CD4-positive, alpha-beta T cell treated with Interferon gamma for 1 hour (primary cell): ENCODE measurements at regions not wholly inside any gene's neighbourhood (a gene's known extent, or its start where the extent isn't known, plus 50 kb on each side); places are given as distances from the start of the nearest gene placed in this dataset.

Experiments used
- DNase-seq: peaks from one replicate; pipeline ENCODE4 v3.0.0-alpha.2; 2020

DNA sequence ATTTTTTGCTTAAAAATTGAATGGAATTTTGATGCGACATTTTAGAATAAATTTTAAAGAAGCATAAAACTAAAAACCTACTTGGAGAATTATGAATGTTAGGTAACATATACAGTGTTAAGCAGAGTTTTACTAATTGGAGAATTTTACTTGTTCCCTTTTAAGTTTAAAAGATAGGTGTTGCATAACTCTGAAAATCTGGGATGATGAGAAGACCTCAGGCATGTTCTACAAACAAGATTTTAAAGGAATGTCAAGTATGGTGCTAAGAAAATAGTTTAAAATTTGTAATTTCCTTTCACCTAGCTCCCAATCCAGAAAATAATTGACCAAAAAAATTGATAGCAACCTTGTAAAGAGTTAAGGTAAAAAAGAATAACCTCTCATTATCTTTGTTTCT, 135.8 kb downstream of the RFC3 start:
- no peak for DNase-seq

DNA sequence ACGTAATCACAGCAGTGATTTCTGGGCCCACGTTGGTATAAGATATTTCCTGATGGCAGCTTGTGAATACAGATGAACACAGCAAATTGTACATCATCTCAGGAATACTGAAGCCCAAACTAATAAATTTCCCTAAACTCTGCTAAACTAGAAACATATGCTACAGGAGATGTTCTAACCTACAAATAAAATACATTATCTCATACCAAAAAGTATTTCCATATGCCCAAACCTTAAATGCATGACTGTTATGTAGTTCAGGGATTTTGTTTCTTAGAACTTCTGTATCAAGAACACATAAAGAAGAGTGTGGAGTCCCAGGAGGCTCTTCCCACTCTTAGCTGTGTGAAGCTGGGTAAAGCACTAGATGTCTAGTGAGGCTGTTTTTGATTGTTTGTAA, 138.4 kb downstream of the RFC3 start:
- DNase-seq = no peak

DNA sequence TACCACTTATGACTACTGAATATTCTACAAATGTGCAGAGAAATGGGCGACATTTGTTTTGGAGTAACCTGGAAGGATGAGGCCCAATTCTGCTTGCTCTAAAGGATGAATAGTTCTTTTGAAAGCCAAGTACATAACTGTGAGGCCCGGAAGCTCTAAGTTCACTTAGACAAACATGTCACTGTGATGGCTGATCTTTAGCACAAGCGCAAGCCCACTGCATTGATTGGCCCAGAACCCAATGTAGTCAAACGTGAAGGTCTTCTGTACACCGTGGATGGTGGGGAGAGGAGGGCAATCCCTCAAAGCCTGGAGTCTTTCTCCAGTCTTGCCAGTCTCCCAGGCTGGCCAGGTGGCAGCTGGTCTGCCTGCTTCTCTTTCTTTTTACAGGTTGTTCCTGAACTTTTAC, 139.6 kb downstream of the RFC3 start:
- DNase-seq = no peak

DNA sequence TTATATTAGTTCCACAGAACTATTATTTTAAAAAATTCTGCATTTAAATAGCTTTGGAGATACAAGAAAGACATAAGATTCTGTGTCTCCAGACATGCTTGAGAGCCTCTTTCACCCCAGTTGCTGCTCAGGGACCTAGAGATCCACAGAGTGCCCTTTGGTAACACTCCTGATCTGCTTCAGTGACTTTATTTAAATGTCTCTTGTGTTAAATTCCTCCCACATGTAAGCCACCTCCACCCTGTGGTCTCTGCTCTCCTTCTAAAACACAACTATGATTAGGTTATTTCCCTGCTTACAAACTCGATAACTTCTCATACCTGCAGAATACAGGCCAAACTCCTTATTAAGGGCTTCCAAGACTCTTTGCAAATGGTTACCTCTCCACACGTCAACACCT, 141.0 kb downstream of the RFC3 start:
- no peak for DNase-seq

DNA sequence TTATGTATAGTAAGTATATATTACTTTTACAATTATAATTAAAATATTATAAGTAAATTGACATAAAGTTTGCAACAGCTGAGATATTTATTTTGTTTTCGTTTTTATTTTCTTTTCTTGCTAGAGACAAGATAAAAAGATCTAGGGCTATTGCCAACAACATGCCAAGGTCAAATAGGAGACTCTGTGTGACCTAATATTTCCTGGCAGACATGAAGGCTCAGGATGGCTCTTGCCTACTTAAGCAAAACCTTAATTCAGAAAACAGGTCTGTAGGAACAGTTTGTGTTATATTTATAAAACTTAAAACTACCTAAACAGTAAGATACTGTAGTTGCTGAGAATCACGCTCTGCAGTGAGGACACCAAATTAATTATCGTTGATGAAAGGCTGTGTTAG, 145.2 kb downstream of the RFC3 start:
- DNase-seq = no peak

DNA sequence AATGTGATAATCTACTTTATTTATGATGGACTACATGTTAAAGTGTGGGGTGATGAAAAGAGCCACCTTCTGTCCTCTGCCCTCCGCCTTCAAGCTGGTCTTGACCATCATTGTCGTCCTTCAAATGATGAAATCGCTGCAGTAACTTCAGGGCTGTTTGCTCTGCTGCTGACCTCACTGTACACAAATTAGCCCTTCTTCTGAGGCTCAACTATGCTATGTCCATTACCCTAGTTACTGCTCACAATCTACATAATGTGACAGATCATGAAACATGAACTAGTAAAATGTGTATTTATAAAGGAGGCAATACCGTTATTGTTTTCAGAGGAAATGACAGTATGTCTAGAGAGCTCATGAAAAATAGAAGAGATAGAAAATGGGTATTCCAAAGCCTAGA, 145.9 kb downstream of the RFC3 start:
- no peak for DNase-seq

DNA sequence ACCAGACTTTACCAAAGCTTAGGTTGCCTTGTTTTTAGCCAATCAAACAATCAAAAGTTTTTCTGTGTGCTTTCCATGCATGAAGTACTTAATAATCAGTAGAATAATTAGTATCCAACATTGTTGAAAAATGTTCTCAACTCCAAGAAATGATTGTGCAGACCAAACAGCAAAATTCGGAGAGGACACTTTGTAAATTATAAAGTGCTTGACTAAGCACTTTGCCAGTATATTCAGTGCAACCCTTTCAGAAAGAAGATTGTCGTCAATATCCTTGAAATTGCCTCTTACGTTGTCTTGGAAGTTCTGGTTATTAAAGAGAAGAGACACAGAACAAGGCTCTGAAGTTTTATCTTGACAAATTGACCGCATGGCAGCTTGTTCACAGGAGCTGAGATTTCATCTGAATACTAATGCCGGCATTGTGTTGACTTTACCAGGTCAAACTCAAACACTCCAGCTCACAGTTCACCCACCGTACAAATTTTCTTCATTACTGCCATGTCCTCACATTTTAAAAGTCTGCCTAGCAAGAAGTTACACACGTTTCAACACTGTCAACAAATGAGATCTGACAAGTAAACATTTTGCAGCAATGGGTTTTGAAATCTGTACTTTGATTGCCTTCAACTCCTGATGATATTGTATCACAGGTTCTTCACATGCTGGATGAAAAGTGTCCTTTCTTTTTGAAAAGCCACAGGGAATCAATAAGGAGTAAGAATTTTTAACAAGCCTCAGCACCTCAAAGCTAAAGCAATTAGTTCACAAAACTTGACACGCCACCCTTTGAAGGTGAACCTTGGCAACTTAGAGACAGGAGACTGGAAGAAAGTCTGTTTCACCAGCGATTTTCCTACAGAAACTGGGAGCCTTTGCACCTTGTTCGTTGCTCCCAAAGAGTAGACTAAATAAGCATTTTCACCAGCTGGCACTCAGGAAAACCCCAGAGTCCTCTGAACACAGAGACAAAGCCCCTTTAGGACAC, 150.9 kb downstream of the RFC3 start:
- DNase-seq = no peak

DNA sequence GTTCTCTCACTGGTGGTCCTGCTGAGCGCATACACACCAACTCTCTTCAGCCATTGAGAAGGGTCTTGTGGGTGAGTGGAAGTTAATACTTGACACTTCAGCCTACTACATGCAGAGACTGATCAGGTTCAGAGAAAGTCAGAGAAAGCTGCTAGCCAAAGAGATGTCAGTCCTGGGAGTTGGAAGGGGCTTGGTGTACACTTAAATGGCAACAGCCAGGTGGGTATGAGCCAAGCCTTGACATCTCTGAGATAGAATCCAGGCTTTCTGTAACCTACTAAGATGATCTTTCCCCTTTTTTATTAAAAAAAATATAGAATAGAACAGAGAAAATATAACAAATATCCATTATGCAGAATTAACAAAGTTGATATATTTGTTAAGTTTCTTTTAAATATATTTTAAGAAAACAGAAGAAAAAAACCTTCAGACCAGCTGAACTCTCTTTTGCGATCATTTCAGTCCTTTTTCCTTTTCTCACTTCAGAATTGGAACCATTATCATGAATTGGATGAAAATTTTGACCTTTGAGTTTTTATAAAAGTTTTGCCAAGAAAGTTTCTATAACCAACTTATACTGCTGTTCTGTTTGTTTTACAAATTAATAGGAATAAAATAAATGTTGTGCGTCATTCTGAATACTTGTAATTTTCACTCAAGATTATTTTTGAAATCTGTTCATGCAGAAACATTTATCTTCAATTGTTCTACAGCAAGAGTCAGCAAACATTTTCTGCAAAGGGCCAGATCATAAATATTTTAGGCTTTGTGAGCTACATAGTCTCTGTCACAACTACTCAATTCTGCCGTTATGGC, 153.0 kb downstream of the RFC3 start:
- no peak for DNase-seq

DNA sequence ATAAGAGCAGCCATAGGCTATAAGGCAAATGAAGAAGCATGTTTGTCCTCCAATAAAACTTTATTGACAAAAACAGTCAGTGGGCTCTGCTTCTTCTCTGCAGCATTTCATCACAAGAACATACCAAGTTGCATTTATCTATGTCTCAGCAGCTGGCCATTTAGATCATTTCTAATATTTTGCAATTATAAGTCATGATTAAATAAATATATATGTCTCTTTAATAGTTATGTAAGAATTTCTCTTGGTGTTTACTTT, 153.5 kb downstream of the RFC3 start:
- no peak for DNase-seq

DNA sequence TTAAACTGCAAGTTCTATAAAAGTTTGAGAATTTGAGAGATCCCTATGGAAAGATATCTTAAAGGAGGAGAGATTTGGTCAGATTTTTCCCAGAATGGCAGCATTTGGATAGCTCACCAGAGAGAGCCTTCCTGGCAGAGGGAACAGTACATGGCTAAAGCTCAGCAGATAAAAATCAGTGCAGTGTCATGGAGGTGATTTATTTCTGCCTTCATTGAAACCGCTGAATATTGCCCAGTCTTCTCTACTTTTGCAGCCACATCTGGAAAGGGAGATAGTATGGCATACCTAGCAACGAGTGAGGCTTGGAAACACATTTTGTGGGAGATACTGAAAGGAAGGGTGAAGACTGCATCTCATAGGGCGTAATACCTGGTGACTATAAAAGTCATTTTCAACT, 155.2 kb downstream of the RFC3 start:
- no peak for DNase-seq

DNA sequence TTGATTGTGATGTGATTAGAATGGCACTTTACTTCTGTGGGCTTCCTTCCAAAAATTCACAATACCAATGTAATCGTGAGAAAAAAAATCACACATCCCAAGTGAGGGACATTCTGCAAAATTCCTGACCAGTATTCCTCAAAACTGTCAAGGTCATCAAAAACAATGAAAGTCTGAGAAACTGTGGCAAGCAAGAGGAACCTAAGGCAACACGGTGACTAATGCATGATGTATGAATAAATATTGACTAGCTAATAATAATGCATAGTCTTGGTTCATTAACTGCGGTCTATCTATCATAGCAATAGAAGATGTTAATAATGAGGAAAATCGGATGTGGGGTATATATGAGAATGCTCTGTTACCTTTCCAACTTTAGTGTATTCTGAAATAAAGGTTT, 159.0 kb downstream of the RFC3 start:
- DNase-seq = no peak

DNA sequence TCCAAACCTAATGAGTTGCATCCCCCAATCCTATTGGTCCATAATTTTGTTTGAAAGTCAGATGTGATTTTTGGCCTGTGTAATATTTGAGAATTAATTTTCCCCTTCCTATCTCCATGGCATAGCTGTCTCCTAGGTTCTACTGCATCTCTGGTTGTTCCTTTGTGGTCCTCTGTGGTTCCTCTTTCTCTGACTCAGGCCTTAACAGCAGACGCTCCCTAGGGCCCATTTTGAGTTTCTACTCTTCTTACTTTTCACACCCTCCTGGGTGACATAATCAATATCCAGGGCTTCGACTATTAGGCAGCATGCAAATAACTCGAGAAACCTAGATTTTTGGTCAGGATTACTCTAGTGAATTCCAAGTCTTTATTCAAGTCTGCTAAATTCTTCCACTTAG, 160.7 kb downstream of the RFC3 start:
- DNase-seq = no peak

DNA sequence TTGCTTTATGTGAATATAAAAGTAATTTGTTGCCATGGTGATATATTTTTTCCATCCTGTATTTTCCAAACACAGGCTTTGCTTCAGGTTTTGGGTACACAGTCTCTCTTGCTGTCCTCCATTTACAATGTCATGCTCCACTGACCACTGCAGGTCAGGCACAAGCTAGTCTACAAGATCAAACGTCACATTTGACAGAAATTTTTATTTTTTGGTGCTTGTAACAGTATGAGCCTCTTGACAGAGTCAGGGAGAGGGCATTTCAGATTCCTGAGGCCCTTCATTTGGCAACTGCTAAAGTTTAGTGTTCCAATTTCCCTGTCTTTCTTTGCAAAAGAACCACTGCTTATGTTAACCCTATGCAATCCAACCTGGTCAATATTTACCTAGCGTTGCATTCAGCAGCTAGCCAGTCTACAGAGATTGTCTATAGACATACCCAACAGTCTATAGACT, 175.0 kb downstream of the RFC3 start:
- DNase-seq = no peak

DNA sequence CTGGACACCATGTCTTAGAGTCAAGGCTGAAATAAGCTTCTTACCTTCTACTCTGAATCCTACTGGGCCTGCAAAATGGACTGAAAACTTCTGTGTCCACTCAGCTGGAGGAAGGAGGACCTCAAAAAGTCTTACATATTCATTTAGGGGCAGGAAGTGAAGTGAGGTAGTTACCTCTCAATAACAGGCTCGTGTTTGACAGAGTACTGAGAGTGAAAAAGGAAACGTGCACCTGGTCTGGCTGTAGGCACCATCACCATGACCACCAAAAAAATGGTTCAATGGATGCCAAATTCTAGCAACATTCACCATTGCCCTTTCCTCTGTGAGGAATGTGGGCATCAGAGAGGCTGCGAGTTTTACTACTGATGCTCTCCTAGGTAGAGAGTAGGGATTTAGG, 176.2 kb downstream of the RFC3 start:
- DNase-seq = no peak

DNA sequence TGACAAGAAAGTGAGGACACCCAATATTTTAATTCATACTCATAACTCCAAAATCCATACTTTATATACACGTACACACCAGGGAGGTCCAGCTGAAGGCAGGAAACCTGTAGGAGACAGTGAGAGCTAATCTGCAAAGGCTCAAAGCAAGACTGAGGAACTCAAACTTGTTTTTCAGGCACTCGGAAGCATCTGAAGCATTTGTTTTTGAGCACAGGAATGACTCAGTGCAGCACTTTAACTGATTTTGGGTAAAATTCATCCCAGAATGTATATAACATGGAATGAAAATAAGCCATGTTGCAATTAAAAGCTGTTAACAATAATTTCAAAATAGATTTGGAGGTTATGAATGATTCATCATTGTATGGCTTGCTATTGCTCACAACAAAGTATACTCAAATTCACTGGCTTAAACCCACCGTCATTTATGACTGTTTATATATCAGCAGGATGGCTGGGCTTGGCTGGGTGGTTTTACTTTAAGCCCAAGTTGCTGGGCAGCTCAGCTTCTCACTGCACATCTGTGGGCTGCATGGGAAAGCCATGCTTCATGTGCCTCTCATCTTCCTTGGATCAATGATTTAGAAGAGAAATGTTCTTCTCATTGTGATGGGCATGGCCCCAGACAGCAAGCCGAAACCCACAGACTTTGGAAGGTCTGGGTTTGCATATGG, 177.0 kb downstream of the RFC3 start:
- no peak for DNase-seq

DNA sequence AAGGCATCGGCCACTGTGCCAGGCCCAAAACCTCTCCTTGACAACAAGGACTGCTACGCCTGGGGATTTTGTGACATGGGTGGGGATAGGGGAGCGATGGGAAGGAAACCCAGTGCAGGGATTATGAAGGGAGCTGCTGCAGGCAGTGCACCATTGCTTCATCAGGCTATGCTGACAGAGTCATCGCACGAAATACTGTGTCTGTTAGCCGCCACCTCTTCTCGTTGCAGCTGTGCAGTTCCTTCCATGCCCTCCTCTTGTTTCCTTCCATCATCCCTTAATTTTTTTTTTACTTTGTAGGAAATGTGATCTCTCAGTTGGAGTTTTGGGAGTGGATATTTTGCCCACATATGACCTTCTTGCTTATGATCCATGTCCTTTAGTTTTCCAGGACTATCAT, 178.7 kb downstream of the RFC3 start:
- no peak for DNase-seq

DNA sequence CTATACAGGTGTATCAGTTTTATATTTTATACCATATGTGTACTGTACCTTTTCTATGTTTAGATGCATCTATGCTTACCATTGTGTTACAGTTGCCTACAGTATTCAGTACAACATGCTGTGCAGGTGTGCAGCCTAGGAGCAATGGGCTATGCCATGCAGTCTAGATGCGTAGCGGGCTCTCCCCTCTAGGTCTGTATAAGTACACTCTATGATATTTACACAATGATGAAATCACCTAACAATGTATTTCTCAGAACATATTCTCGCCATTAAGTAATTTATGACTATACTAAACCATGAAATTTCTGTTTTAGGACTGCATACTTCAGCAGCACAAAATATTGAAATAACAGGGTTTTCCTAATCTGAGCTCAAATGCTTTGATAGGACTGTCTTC, 179.6 kb downstream of the RFC3 start:
- DNase-seq = no peak

DNA sequence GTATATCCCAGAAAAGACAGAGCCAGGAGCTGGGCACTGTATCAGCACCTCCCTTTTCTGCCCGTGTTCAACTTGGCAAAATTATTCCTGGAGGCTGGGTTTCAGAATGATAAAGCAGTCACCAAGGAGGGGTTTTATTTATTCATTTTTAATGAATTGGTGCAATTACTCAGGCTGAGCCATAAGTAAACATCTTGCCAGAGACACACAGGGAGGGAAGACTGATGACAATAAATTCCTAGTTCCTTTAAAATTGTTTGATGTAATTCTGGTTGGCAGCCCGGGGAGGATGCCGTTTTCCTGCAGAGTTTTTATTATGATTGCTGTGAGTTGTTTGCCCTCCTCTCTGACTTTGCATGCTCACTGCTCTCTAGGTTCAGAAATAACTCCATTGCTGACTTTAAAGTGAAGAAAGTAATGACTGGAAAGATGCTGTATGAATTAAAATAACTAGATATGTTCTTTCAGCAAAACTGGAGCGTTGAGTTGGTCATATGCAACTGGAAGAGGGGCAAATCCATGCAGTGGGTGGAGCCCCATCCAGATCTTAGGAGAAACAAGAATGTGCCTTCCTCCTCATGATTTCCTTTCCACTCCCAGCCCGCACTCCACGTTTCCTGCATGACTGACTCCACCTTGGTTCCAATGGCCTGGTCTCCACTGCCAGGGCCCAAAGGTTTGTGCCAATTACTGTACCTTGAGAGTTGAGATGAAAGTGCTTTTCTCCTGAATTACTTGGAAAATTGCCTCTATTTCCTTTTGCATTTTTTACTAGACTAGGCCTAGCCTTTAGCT, 182.1 kb downstream of the RFC3 start:
- DNase-seq = no peak

DNA sequence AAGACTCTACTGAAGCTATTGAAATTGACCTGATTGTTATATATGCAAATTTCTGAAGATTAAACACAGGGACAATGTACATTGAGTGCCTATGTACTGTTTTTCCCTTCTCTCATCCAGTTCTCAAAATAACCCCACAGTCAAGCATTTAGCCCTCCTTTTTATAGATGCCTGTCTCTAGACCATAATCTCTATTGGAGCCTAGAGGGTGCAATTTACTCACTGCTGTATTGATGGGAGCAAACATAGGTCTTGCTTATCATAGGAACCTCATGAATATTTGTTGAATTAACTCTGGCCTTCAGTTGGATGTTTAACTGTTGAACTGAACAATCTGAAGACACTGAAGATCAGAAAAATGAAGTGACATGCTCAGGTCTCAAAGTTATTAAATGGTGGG, 183.0 kb downstream of the RFC3 start:
- no peak for DNase-seq

DNA sequence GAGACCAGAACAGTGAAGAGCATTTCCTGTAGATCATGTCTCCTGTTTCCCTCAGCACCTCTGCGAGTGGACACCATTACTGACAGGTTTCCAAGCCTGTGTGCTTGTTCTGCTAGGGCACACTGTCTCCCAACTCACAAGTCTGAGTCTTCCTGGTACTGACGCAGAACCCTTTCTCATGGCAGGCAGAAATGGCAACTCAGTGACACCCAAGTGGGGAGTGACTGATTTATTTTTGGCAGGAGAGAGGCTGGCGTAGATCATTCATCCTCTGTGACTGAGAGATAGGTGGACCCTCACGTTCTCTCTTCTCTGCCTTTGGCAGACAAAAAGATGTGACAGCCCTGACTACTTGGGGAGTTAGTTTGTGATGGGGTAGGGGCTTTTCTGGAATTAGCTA, 183.4 kb downstream of the RFC3 start:
- no peak for DNase-seq

DNA sequence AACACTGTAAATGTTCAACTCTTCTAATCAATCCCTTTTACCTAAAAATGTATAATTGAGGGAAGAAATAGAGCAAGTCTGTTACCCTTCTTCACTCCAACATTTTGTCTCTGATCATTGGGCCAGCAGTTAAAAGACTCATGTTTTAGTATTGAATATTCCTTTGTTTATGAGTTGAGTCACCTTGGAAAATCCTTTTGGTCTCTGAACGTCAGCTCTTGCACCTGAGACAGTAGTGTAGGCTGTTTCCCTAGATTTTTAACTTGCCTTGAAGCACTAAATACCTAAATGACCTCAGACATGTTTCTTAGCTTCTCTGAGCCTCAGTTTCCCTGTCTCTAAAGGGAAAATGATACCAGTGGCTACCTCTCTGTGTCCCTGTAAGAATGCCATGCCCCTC, 184.2 kb downstream of the RFC3 start:
- no peak for DNase-seq

DNA sequence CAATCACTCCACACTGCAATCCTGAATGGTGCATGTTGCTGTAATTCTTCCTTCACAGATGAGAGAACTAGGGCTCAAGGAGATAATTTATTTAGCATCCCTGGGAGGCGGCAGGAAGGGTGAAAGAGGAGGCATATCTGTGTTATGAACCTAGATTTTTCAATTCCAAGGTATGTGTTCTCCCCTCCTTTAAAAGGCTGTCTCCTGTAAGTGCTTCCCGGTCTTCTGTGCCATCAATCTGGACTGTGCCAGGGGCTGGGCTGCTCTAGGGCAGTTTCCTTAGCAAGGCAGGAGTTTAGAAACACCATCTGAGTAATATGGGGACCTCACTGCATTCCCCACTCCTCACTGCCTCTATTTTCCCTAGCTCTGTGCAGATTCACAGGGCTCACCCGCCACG, 185.0 kb downstream of the RFC3 start:
- no peak for DNase-seq

DNA sequence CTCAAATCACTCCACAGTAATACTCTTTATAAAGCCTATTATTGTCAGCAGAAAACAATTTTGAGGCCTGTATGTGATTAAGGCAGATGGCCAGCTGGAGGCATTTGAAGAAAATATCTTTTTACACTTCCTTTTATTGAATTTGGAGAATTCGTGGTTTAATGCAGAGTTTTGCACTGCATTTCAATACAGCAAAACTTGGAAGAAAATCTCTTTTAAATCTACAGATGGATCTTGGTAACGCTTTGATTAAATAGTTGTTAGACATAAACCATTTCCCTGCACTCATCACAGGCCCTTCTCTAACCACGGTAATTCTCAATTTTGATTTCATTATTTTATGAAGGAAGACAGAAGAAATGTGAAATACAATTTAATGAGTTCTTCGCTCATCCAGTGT, 185.7 kb downstream of the RFC3 start:
- DNase-seq = no peak
